ENCODE measurements at regions not wholly inside any gene's neighbourhood (a gene's known extent, or its start where the extent isn't known, plus 50 kb on each side); places are given as distances from the start of the nearest gene placed in this dataset.

GRCh38 chr1:79422726-79423125 is 416.2 kb upstream of the ADGRL4 start:
- ChIA-PET CTCF (no interaction called here), POLR2A (no interaction called here)

- ChIA-PET CTCF (no interaction called here), POLR2A (no interaction called here)
These were observed 392.0 kb upstream of the ADGRL4 start for GRCh38 chr1:79398501-79398900.

GRCh38 chr1:79396901-79397300 is 390.4 kb upstream of the ADGRL4 start:
- ChIA-PET POLR2A (no interaction called here), CTCF (no interaction called here)

- POLR2A ChIA-PET: no interaction called here
- CTCF ChIA-PET: no interaction called here
These were observed 382.3 kb upstream of the ADGRL4 start for GRCh38 chr1:79388694-79389361.

GRCh38 chr1:79386730-79387129 is 380.2 kb upstream of the ADGRL4 start:
- ChIA-PET POLR2A (no interaction called here), CTCF (no interaction called here)

- CTCF ChIA-PET: no interaction called here
- POLR2A ChIA-PET: no interaction called here
These were observed 373.5 kb upstream of the ADGRL4 start for GRCh38 chr1:79380078-79380477.

- CTCF ChIA-PET: no interaction called here
These were observed 369.6 kb upstream of the ADGRL4 start for GRCh38 chr1:79376106-79376505.

GRCh38 chr1:79375352-79375751 is 368.8 kb upstream of the ADGRL4 start:
- ChIA-PET CTCF (no interaction called here), POLR2A (no interaction called here)

More at GRCh38 chr1:79376106-79376505, 369.6 kb upstream of the ADGRL4 start:
- POLR2A ChIA-PET: no interaction called here

- ChIA-PET POLR2A (no interaction called here), CTCF (no interaction called here)
These were observed 367.9 kb upstream of the ADGRL4 start for GRCh38 chr1:79374397-79374796.

GRCh38 chr1:79373481-79374125 is 367.1 kb upstream of the ADGRL4 start:
- ChIA-PET CTCF (no interaction called here), POLR2A (no interaction called here)

- ChIA-PET CTCF (no interaction called here), POLR2A (no interaction called here)
These were observed 365.3 kb upstream of the ADGRL4 start for GRCh38 chr1:79371802-79372201.

GRCh38 chr1:79369091-79369490 is 362.6 kb upstream of the ADGRL4 start:
- ChIA-PET POLR2A (no interaction called here), CTCF (no interaction called here)

GRCh38 chr1:79364896-79365295 is 358.4 kb upstream of the ADGRL4 start:
- CTCF ChIA-PET: no interaction called here
- POLR2A ChIA-PET: no interaction called here

- CTCF ChIA-PET: no interaction called here
- POLR2A ChIA-PET: no interaction called here
These were observed 356.9 kb upstream of the ADGRL4 start for GRCh38 chr1:79363430-79363829.

- ChIA-PET CTCF (no interaction called here), POLR2A (no interaction called here)
These were observed 355.9 kb upstream of the ADGRL4 start for GRCh38 chr1:79362470-79362869.

- POLR2A ChIA-PET: no interaction called here
- CTCF ChIA-PET: no interaction called here
These were observed 348.6 kb upstream of the ADGRL4 start for GRCh38 chr1:79355090-79355489.

GRCh38 chr1:79353224-79353623 is 346.7 kb upstream of the ADGRL4 start:
- ChIA-PET POLR2A (no interaction called here), CTCF (no interaction called here)

- CTCF ChIA-PET: no interaction called here
- POLR2A ChIA-PET: no interaction called here
These were observed 320.3 kb upstream of the ADGRL4 start for GRCh38 chr1:79326875-79327274.

GRCh38 chr1:79325705-79326104 is 319.2 kb upstream of the ADGRL4 start:
- ChIA-PET POLR2A (no interaction called here), CTCF (no interaction called here)

GRCh38 chr1:79325126-79325525 is 318.6 kb upstream of the ADGRL4 start:
- ChIA-PET CTCF (no interaction called here), POLR2A (no interaction called here)

GRCh38 chr1:79323239-79324025 is 316.9 kb upstream of the ADGRL4 start:
- ChIA-PET CTCF (no interaction called here), POLR2A (no interaction called here)
